H1 (cell line): ENCODE measurements at regions not wholly inside any gene's neighbourhood (a gene's known extent, or its start where the extent isn't known, plus 50 kb on each side); places are given as distances from the start of the nearest gene placed in this dataset.

Experiments used
- CBX5 ChIP-seq: fragments of 300-800, 300-1000 bp; sonication (generic); IDR thresholded peaks from 2 replicates; pipeline ENCODE4 v1.7.1; 2016; ENCODE audit warnings: antibody characterized with exemption, low read length, low read depth
- CBX8 ChIP-seq: fragments of 300-800, 300-1000 bp; sonication (generic); IDR thresholded peaks from 2 replicates; pipeline ENCODE4 v1.7.1; 2016; ENCODE audit warnings: low read depth, low read length, borderline replicate concordance
- CHD1 ChIP-seq: IDR thresholded peaks from 2 replicates; pipeline ENCODE4 v1.6.1; 2012; ENCODE audit warnings: low read depth, low read length, improper control_type of control experiment
- CHD7 ChIP-seq: fragments of 300-600 bp; sonication (generic); IDR thresholded peaks from 2 replicates; pipeline ENCODE4 v1.7.1; 2012; ENCODE audit warnings: low read length, moderate library complexity, mild to moderate bottlenecking, inconsistent platforms; ENCODE audit not compliant: insufficient replicate concordance
- CTBP2 ChIP-seq: IDR thresholded peaks from 2 replicates; pipeline ENCODE4 v1.7.0; 2011; ENCODE audit warnings: borderline replicate concordance, mild to moderate bottlenecking, moderate library complexity, mixed read lengths, low read length; ENCODE audit not compliant: insufficient read depth, insufficient read length
- KDM5A ChIP-seq: fragments of 200-600 bp; IDR thresholded peaks from 2 replicates; pipeline ENCODE4 v1.7.1; 2012; ENCODE audit warnings: mild to moderate bottlenecking, low read length, inconsistent platforms, mixed read lengths
- PHF8 ChIP-seq: fragments of 200-600 bp; sonication (generic); conservative IDR thresholded peaks from 2 replicates; pipeline ENCODE4 v1.7.1; 2012; ENCODE audit warnings: low read depth, mild to moderate bottlenecking, inconsistent platforms, low read length, moderate library complexity
- RNF2 ChIP-seq: fragments of 200-900, 300-1000 bp; sonication (generic); IDR thresholded peaks from 2 replicates; pipeline ENCODE4 v1.7.1; 2016; ENCODE audit warnings: borderline replicate concordance, low read depth, mild to moderate bottlenecking, antibody characterized with exemption, low read length; ENCODE audit not compliant: poor library complexity, severe bottlenecking; ENCODE audit errors: missing control alignments

DNA sequence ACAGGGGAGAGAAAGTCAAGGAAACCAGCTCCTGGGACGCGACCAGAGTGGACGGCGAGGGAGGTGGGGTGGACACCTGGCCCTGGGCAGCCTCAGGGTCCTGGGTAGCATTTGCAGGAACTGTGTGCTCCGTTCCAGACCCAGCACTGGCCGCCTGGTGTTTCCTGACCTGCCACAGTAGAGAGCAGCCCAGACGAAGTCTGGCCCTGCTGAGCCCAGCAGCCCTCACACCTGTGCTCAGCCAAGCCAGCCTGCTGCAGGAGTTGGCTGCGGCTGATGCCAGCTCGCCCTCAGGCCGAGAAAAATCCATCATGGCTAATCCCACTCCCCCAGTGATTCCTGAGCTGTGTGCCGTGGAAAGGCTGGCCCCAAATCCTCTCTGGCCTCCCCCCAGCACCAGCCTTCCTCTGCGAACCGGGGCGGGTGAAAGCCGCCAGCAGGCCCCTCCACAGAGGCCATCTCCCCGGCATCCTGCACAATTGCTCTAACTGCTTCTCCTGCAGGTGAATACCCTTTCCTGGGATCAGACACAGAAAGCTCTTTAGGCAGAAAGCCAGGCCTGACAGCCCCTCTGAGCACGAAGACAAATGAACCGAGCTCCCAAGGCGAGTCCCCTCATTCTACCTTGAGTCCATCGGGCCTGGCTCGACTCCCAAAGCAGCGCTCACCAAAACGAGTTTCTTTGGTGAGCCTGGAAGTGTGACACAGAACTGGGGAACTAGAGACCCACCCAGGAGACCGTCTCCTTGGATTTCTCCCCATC lies 88.6 kb downstream of the RTL6 start (continued):
- TF ChIP-seq CHD7, result no peak
- no peak for TF ChIP-seq CTBP2
- TF ChIP-seq CBX5, result no peak
- TF ChIP-seq PHF8, result no peak
- no peak for TF ChIP-seq RNF2
- no peak for TF ChIP-seq CBX8
- no peak for TF ChIP-seq KDM5A
- TF ChIP-seq CHD1, result no peak
